Thoracic aorta (tissue), 2 donors: ENCODE measurements at regions not wholly inside any gene's neighbourhood (a gene's known extent, or its start where the extent isn't known, plus 50 kb on each side); places are given as distances from the start of the nearest gene placed in this dataset.
A peak's percentile ranks its signal among the peaks of the same experiment; 100 is the strongest.

ENCODE experiments used
- ATAC-seq: fragments of 150-250 bp; one replicate; pipeline ENCODE4 v1.8.0; 2017; ENCODE audit warnings: low read depth; ENCODE audit not compliant: insufficient number of reproducible peaks, low FRiP score
- DNase-seq: peaks from one replicate; pipeline ENCODE4 v3.0.0-alpha.2; 2020; ENCODE audit warnings: low spot score
- H3K27ac ChIP-seq, 2 donors: fragments of 200-600 bp; sonication (generic); 1 replicate in 1 of 2; 2 replicates in 1 of 2; pipeline ENCODE4 v1.5.1; 2016; ENCODE audit warnings: mild to moderate bottlenecking in 2 of 2, moderate library complexity in 2 of 2
- H3K27me3 ChIP-seq: fragments of 200-600 bp; sonication (generic); replicated peaks from 2 replicates; pipeline ENCODE4 v1.6.0; 2016; ENCODE audit warnings: mild to moderate bottlenecking; ENCODE audit not compliant: insufficient read depth
- H3K36me3 ChIP-seq: fragments of 200-600 bp; sonication (generic); one replicate; pipeline ENCODE4 v1.5.1; 2016
- H3K4me1 ChIP-seq, 2 donors: fragments of 200-600 bp; sonication (generic); 1 replicate in 1 of 2; 2 replicates in 1 of 2; pipeline versions ENCODE4 v1.5.1 to v1.6.0; 2016; ENCODE audit warnings: low read depth in 2 of 2, mild to moderate bottlenecking in 1 of 2; ENCODE audit not compliant: control insufficient read depth in 1 of 2
- H3K4me3 ChIP-seq: fragments of 200-600 bp; sonication (generic); 2 replicates; pipeline ENCODE4 v1.5.1; 2016; ENCODE audit warnings: mild to moderate bottlenecking
- H3K9me3 ChIP-seq: fragments of 200-600 bp; sonication (generic); 2 replicates; pipeline ENCODE4 v1.5.1; 2016
- CTCF ChIP-seq: fragments of 200-600 bp; sonication (generic); IDR thresholded peaks from one replicate; pipeline ENCODE4 v1.5.1; 2019; ENCODE audit warnings: antibody characterized with exemption

GRCh38 chr21:35258521-35258920, 209.4 kb upstream of the RUNX1 start:
- no peak for TF ChIP-seq CTCF
- Histone ChIP-seq H3K27me3 (no peaks in the 10 kb centered on the region), H3K4me1 (peaks cover 10 to 17% of the 10 kb centered on the region in 2 donors), H3K36me3 (no peaks in the 10 kb centered on the region), H3K27ac (no peak overlapping the region), H3K4me3 (no peak overlapping the region), H3K9me3 (no peaks in the 10 kb centered on the region)
- DNase-seq (no peak), ATAC-seq (no peak)

- no peaks in the 10 kb centered on the region for H3K27me3 ChIP-seq
- H3K4me3 ChIP-seq, result no peak overlapping the region
- no peaks in the 10 kb centered on the region for H3K9me3 ChIP-seq
- peaks cover 10 to 17% of the 10 kb centered on the region in 2 donors for H3K4me1 ChIP-seq
- peak overlapping the region in 1 of 2 donors; percentile 39 for H3K27ac ChIP-seq
- ATAC-seq, result no peak
- no peak for TF ChIP-seq CTCF
- peak; percentile 27 for DNase-seq
- no peaks in the 10 kb centered on the region for H3K36me3 ChIP-seq
Measured at GRCh38 chr21:35257413-35257812, 208.3 kb upstream of the RUNX1 start.

GRCh38 chr21:35256468-35256988, 207.4 kb upstream of the RUNX1 start:
- peak overlapping the region in 1 of 2 donors; percentile 39 for H3K27ac ChIP-seq
- H3K4me1 ChIP-seq, result peaks cover 10 to 17% of the 10 kb centered on the region in 2 donors
- no peak for TF ChIP-seq CTCF
- H3K9me3 ChIP-seq, result no peaks in the 10 kb centered on the region
- no peaks in the 10 kb centered on the region for H3K36me3 ChIP-seq
- ATAC-seq, result peak; percentile 89
- H3K27me3 ChIP-seq, result no peaks in the 10 kb centered on the region
- peak; percentile 75 for DNase-seq
- H3K4me3 ChIP-seq, result peak overlapping the region; percentile 46

GRCh38 chr21:35254765-35255138, 205.7 kb upstream of the RUNX1 start:
- H3K4me3 ChIP-seq, result no peak overlapping the region
- ATAC-seq (no peak), DNase-seq (no peak)
- peaks cover 10 to 17% of the 10 kb centered on the region in 2 donors for H3K4me1 ChIP-seq
- H3K27me3 ChIP-seq, result no peaks in the 10 kb centered on the region
- no peaks in the 10 kb centered on the region for H3K9me3 ChIP-seq
- TF ChIP-seq CTCF, result no peak
- no peak overlapping the region for H3K27ac ChIP-seq
- no peaks in the 10 kb centered on the region for H3K36me3 ChIP-seq

- DNase-seq (no peak), ATAC-seq (no peak)
- no peak overlapping the region for H3K27ac ChIP-seq
- H3K27me3 ChIP-seq, result no peaks in the 10 kb centered on the region
- no peaks in the 10 kb centered on the region for H3K9me3 ChIP-seq
- TF ChIP-seq CTCF, result no peak
- H3K36me3 ChIP-seq, result no peaks in the 10 kb centered on the region
- no peak overlapping the region for H3K4me3 ChIP-seq
- H3K4me1 ChIP-seq, result peaks cover 10 to 17% of the 10 kb centered on the region in 2 donors
Measured at GRCh38 chr21:35254006-35254764, 205.1 kb upstream of the RUNX1 start.
